Right lobe of liver (tissue), 6 donors: ENCODE measurements at regions not wholly inside any gene's neighbourhood (a gene's known extent, or its start where the extent isn't known, plus 50 kb on each side); places are given as distances from the start of the nearest gene placed in this dataset.
A peak's percentile ranks its signal among the peaks of the same experiment; 100 is the strongest.

ENCODE experiments used
- ATAC-seq, 4 donors: fragments of 200-7000 bp; cut with Tn5 transposase; one replicate each; pipeline ENCODE4 v1.9.1; 2020; ENCODE audit warnings: mild to moderate bottlenecking in 4 of 4, moderate library complexity in 4 of 4
- DNase-seq, 3 donors: peaks; one replicate each; pipeline ENCODE4 v3.0.0-alpha.2; 2020
- H3K27ac ChIP-seq, 3 donors: fragments of 200-600 bp; one replicate each; pipeline ENCODE4 v1.8.0; 2022
- H3K27me3 ChIP-seq, 2 donors: fragments of 200-600 bp; one replicate each; pipeline ENCODE4 v1.8.0; 2022
- H3K36me3 ChIP-seq, 4 donors: fragments of 200-600 bp; sonication (generic) in 1 of 4; one replicate each; pipeline versions ENCODE4 v1.5.1 to v1.8.0; 2017 to 2022; ENCODE audit warnings: control low read depth in 1 of 4
- H3K4me1 ChIP-seq, 4 donors: fragments of 200-600 bp; sonication (generic) in 1 of 4; one replicate each; pipeline versions ENCODE4 v1.5.1 to v1.8.0; 2017 to 2022; ENCODE audit warnings: control low read depth in 1 of 4
- H3K4me3 ChIP-seq, 3 donors: fragments of 200-600 bp; one replicate each; pipeline ENCODE4 v1.8.0; 2022
- H3K9me3 ChIP-seq, 4 donors: fragments of 200-600 bp; sonication (generic) in 1 of 4; one replicate each; pipeline versions ENCODE4 v1.5.1 to v1.8.0; 2017 to 2022; ENCODE audit warnings: control low read depth in 1 of 4
- POLR2A ChIP-seq: fragments of 450-650 bp; IDR thresholded peaks from one replicate; pipeline ENCODE4 v1.6.1; 2017; ENCODE audit warnings: antibody characterized with exemption, mild to moderate bottlenecking
- WGBS: methylation state at CpG from one replicate; pipeline ENCODE4 v1.1.6; 2018; ENCODE audit warnings: low coverage, low lambda C conversion rate; ENCODE audit not compliant: insufficient coverage; ENCODE audit errors: missing lambda C conversion rate; 5-methylcytosine and 5-hydroxymethylcytosine counted together
- intact Hi-C, 2 donors: fragments of 100-400 bp; cut with DNase I; formaldehyde crosslinking; loops; one replicate each; pipeline versions ENCODE4 v1.11.2 to v1.14.1; 2022
- TF ChIP-seq, protein P1 (sequence below), 4 donors: fragments of 200-600 bp in 3 of 4; fragments of 450-650 bp in 1 of 4; IDR thresholded peaks; one replicate each; pipeline versions ENCODE4 v1.5.1 to v1.8.0; 2016 to 2022; ENCODE audit warnings: antibody characterized with exemption in 4 of 4, mild to moderate bottlenecking in 2 of 4
- donor health status: DM: no; HTN: yes; CAD: no.
- donor health status: DM: no; HTN: no; CAD: no.
- donor health status: DM: no; HTN: no; CAD: no.
- donor health status: DM: no; HTN: yes; CAD: no.
- donor health status: DM: no; HTN: yes; CAD: no.

DNA sequence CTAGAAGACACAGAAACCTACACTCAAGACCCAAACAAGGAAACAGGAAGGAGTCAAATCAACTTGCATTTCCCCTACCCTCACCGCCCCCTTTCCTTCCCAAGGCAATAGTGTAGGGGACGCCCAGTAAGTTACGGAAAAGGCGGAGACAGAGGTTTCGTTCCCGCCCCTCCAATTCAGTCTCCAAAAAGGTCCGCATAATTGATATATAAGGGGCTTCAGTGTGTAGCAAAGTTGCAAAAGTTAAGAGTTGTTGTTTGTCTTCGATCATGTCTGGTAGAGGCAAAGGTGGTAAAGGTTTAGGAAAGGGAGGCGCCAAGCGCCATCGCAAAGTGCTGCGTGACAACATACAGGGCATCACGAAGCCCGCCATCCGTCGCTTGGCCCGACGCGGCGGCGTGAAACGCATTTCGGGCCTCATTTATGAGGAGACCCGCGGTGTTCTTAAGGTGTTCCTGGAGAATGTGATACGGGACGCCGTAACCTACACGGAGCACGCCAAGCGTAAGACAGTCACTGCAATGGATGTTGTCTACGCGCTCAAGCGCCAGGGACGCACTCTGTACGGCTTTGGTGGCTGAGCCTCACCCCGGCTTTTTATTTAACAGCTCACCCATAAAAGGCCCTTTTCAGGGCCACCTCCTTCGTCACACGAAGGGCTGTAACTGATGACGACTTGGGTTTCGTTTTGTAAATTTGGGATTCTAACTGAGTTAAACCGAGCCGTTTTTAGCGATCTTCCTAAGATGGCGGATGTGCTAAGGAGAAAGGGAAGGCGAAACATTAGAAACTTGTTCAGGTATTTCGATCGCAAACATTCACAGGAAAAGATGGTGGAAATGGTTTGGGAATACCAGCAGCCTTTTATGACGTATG is 124.6 kb upstream of the BTN3A2 start:
- peak overlapping the region; percentile 25 to 46 (median 27) for H3K4me3 ChIP-seq
- peak in 1 of 3 donors; percentile 35 for DNase-seq

DNA sequence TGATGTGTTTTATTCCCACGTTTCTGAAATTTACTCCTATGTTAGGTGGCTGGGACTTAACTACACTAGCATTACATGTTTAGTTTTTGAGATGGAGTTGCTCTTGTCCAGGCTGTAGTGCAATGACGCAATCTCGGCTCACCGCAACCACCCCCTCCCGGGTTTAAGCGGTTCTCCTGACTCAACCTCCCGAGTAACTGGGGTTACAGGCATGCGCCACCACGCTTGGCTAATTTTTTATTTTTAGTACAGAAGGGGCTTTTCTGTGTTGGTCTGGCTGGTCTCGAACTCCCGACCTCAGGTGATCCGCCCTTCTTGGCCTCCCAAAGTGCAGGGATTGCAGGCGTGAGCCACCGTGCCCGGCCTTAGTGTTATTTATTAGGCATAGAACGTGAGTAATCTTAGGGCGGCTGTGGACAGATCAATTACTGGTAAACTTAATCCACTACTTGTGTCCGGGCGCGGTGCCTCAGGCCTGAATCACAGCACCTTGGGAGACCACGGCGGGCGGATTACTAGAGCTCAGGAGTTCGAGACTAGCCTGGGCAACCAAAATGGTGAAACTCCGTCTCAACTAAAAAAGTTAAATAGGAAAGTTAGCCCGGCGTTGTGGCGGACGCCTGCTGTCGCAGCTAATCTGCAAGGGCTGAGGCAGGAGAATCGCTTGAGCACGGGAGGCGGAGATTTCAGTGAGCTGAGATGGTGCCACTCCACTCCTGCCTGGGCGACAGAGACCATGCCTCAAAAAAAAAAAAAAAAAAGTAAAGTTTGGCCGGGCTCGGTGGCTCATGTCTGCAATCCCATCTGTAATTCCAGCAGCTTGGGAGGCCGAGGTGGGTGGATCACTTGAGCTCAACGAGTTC is 123.7 kb upstream of the BTN3A2 start:
- ATAC-seq (peak in 2 of 4 donors; percentile 9), DNase-seq (peak in 1 of 3 donors; percentile 24)
- Histone ChIP-seq H3K9me3 (peaks cover 0 to 6% (median 0%) of the 10 kb centered on the region in 4 donors), H3K27me3 (peaks cover 5 to 20% of the 10 kb centered on the region in 2 donors), H3K4me1 (peaks cover 0 to 3% (median 0%) of the 10 kb centered on the region in 4 donors), H3K36me3 (no peaks in the 10 kb centered on the region), H3K27ac (peak overlapping the region; percentile 46 to 85 (median 59)), H3K4me3 (peak overlapping the region; percentile 25 to 46 (median 27))
- TF ChIP-seq, protein P1, sequence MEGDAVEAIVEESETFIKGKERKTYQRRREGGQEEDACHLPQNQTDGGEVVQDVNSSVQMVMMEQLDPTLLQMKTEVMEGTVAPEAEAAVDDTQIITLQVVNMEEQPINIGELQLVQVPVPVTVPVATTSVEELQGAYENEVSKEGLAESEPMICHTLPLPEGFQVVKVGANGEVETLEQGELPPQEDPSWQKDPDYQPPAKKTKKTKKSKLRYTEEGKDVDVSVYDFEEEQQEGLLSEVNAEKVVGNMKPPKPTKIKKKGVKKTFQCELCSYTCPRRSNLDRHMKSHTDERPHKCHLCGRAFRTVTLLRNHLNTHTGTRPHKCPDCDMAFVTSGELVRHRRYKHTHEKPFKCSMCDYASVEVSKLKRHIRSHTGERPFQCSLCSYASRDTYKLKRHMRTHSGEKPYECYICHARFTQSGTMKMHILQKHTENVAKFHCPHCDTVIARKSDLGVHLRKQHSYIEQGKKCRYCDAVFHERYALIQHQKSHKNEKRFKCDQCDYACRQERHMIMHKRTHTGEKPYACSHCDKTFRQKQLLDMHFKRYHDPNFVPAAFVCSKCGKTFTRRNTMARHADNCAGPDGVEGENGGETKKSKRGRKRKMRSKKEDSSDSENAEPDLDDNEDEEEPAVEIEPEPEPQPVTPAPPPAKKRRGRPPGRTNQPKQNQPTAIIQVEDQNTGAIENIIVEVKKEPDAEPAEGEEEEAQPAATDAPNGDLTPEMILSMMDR (IDR thresholded peaks at IDR 0.05) = no peak
- intact Hi-C loops = no loop called here
- 29% methylated on average over 25 of the region's 38 CpGs for WGBS

More for the DNA sequence above, 124.6 kb upstream of the BTN3A2 start:
- TF ChIP-seq POLR2A = peak; percentile 64
- TF ChIP-seq, protein P1 (IDR thresholded peaks at IDR 0.05) = no peak
- peak; percentile 83 to 90 (median 88) for ATAC-seq
- intact Hi-C loops = no loop called here
- WGBS = 9% methylated on average over 22 of the region's 49 CpGs
- Histone ChIP-seq H3K36me3 (no peaks in the 10 kb centered on the region), H3K9me3 (peaks cover 0 to 6% (median 0%) of the 10 kb centered on the region in 4 donors), H3K27me3 (peaks cover 5 to 20% of the 10 kb centered on the region in 2 donors), H3K27ac (peak overlapping the region; percentile 46 to 85 (median 59)), H3K4me1 (peaks cover 0 to 3% (median 0%) of the 10 kb centered on the region in 4 donors)

DNA sequence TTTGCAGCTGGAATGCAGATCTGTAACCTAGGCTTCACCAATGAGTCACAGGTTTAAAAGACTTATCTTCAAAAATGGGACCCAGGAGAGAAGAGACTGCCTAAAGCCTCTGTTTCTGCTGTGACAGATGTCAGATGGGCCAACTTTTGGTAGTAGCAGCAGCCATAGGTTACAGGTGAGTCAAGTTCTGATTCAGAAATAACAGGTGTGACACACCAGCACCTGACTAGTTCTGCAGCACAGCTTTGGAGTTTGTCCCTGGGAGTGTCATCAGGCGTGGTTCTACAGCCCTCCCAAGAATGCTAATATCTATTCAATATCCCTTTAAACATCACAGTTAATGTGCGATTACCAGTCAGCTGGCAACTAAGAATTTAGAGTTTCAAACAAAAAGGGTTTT is 121.9 kb upstream of the BTN3A2 start:
- WGBS = 78% methylated on average over 2 of the region's 2 CpGs
- Histone ChIP-seq H3K9me3 (peaks cover 0 to 6% (median 0%) of the 10 kb centered on the region in 4 donors), H3K36me3 (no peaks in the 10 kb centered on the region), H3K27ac (no peak overlapping the region), H3K4me3 (no peak overlapping the region), H3K4me1 (peaks cover 0 to 3% (median 0%) of the 10 kb centered on the region in 4 donors), H3K27me3 (peaks cover 5 to 20% of the 10 kb centered on the region in 2 donors)
- intact Hi-C loops = no loop called here
- no peak for DNase-seq
- TF ChIP-seq POLR2A = no peak
- TF ChIP-seq, protein P1 (IDR thresholded peaks at IDR 0.05) = no peak
- ATAC-seq = no peak

DNA sequence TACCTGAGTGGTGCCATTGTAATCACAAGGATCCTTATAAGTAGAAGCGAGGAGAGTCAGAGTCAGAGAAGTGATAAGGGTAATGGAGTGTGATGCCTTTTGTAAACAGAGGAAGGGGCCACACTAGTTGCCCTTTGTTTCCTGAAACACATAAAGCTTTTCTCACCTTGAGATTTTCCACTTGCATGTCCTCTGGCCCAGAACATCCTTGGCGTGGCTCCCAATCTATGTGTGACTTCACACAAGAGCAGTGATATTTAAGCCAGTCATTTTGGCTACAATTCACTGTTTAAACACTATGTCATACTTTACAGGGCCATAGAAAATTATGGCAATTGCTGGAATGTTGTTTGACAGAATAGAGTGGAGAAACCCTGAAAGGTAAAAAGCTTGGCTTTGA is 121.2 kb upstream of the BTN3A2 start:
- no peak overlapping the region for H3K4me3 ChIP-seq

More for the DNA sequence above, 121.2 kb upstream of the BTN3A2 start:
- Histone ChIP-seq H3K27ac (no peak overlapping the region), H3K36me3 (no peaks in the 10 kb centered on the region), H3K9me3 (peaks cover 0 to 6% (median 0%) of the 10 kb centered on the region in 4 donors), H3K4me1 (peaks cover 0 to 3% (median 0%) of the 10 kb centered on the region in 4 donors), H3K27me3 (peaks cover 5 to 20% of the 10 kb centered on the region in 2 donors)
- DNase-seq (no peak), ATAC-seq (no peak)
- intact Hi-C loops = no loop called here
- 85% methylated on average over 2 of the region's 2 CpGs for WGBS
- TF ChIP-seq, protein P1 (IDR thresholded peaks at IDR 0.05) = no peak
- no peak for TF ChIP-seq POLR2A
